AG10803 (cell line): ENCODE measurements at regions not wholly inside any gene's neighbourhood (a gene's known extent, or its start where the extent isn't known, plus 50 kb on each side); places are given as distances from the start of the nearest gene placed in this dataset.

Experiments
- DNase-seq: peaks from one replicate; pipeline ENCODE4 v3.0.0; 2010; ENCODE audit warnings: low read depth
- H3K4me3 ChIP-seq: 2 replicates; pipeline ENCODE4 v1.5.1; 2011; ENCODE audit warnings: mild to moderate bottlenecking, low read length, control low read depth
- TF ChIP-seq, protein P1 (sequence below): conservative IDR thresholded peaks from 2 replicates; pipeline ENCODE4 v1.5.1; 2011; ENCODE audit warnings: mild to moderate bottlenecking, low read length, control low read depth, inconsistent platforms

GRCh38 chr1:29466258-29466657, 229.9 kb downstream of the PTPRU start:
- no peak for DNase-seq
- H3K4me3 ChIP-seq = no peak overlapping the region
- TF ChIP-seq, protein P1, sequence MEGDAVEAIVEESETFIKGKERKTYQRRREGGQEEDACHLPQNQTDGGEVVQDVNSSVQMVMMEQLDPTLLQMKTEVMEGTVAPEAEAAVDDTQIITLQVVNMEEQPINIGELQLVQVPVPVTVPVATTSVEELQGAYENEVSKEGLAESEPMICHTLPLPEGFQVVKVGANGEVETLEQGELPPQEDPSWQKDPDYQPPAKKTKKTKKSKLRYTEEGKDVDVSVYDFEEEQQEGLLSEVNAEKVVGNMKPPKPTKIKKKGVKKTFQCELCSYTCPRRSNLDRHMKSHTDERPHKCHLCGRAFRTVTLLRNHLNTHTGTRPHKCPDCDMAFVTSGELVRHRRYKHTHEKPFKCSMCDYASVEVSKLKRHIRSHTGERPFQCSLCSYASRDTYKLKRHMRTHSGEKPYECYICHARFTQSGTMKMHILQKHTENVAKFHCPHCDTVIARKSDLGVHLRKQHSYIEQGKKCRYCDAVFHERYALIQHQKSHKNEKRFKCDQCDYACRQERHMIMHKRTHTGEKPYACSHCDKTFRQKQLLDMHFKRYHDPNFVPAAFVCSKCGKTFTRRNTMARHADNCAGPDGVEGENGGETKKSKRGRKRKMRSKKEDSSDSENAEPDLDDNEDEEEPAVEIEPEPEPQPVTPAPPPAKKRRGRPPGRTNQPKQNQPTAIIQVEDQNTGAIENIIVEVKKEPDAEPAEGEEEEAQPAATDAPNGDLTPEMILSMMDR = no peak

DNA sequence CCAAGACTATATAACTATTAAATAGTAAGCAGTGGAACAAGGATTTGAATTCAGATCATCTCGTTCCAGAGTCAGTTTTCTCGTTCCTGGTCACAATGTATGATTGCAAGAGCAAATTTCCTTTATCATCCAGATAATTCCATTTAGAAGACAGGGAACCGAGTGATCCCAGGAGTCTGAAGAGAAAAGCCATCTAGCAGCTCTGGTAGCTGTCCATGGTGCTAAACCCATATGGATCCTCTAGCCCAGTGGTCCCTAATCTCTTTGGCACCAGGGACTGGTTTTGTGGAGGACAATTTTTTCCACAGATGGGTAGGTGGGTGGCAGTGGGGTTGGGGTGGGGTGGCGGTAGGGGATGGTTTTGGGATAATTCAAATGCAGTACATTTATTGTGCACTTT, 229.4 kb downstream of the PTPRU start:
- DNase-seq = peak; percentile 11
- TF ChIP-seq, protein P1 = no peak
- no peak overlapping the region for H3K4me3 ChIP-seq

GRCh38 chr1:29462096-29462495, 225.8 kb downstream of the PTPRU start:
- DNase-seq = no peak
- TF ChIP-seq, protein P1 = no peak
- H3K4me3 ChIP-seq = no peak overlapping the region

- TF ChIP-seq, protein P1 = no peak
- DNase-seq = no peak
- H3K4me3 ChIP-seq = no peak overlapping the region
These were observed 224.9 kb downstream of the PTPRU start for GRCh38 chr1:29461115-29461739.

GRCh38 chr1:29460694-29461093, 224.4 kb downstream of the PTPRU start:
- no peak for DNase-seq
- TF ChIP-seq, protein P1 = no peak
- H3K4me3 ChIP-seq = no peak overlapping the region

- no peak for DNase-seq
- no peak overlapping the region for H3K4me3 ChIP-seq
- TF ChIP-seq, protein P1 = no peak
These were observed 223.8 kb downstream of the PTPRU start for GRCh38 chr1:29460041-29460610.

DNA sequence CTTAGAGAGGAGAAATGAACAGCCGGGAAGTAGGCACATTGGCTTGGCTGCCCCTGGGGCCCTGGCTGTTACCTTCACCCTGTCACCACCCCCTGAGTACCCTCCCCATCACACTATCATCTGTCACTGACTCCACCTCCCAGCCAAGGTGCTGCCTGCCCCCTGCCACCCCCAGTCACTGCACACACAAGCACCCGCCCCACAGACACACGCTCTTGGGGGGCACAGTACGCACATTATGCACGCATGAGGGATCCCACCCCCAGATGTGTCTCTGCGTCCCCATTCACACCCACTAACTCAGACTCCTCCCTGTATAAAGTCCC, 223.3 kb downstream of the PTPRU start:
- no peak overlapping the region for H3K4me3 ChIP-seq
- TF ChIP-seq, protein P1 = no peak
- no peak for DNase-seq
